ENCODE measurements at regions not wholly inside any gene's neighbourhood (a gene's known extent, or its start where the extent isn't known, plus 50 kb on each side); places are given as distances from the start of the nearest gene placed in this dataset.

DNA sequence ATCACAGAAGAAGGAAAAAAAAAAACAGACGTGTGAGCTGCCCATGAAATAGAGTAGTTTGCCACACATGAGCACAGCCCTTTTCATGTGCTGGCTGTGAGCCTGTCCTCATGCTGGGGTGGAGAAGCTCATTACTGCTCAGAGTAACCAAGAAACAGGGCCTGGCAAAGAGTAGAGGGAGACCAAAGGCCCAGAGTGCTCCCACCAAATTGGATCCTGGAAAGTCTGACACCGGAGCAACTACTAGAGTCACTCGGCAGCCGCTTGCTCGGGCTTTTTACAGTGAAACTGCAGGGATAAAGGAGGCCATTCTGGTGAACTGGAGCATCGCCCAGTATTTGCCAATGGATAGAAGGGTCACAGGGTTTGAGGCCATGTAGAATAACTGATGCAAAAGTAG is 64.4 kb upstream of the BARHL2 start:
- TF ChIP-seq CTCF (IDR thresholded peaks at IDR 0.05; ENCODE audit: extremely low read depth, missing control alignments): no peak
- DNase-seq (ENCODE audit: low spot score): no peak

DNA sequence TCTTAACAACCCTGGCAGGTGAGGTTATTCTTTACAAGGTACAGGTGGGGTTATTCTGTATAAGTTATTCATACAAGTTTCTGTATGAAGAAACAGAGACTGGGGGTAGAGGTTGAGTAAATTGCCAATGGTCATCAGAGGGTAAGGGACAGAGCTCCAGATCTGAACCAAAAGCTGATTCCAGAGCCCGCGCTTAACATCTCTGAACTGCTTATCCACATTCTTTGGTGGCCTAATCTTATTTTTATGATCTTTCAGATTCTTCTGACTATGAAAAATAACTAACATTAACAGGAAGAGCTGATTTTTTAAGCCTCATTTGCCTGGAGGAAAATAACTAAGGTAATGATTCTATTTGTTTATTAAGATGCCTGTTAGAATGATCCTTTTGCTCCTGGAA is 63.9 kb upstream of the BARHL2 start:
- TF ChIP-seq CTCF (IDR thresholded peaks at IDR 0.05; ENCODE audit: extremely low read depth, missing control alignments): no peak
- DNase-seq (ENCODE audit: low spot score): no peak

- no peak for TF ChIP-seq CTCF (IDR thresholded peaks at IDR 0.05; ENCODE audit: extremely low read depth, missing control alignments)
- DNase-seq (ENCODE audit: low spot score): no peak
Observed at GRCh38 chr1:90779573-90779972, 62.5 kb upstream of the BARHL2 start.

GRCh38 chr1:90778486-90778885 is 61.4 kb upstream of the BARHL2 start:
- no peak for DNase-seq (ENCODE audit: low spot score)
- no peak for TF ChIP-seq CTCF (IDR thresholded peaks at IDR 0.05; ENCODE audit: extremely low read depth, missing control alignments)

GRCh38 chr1:90773812-90774211 is 56.7 kb upstream of the BARHL2 start:
- no peak for TF ChIP-seq CTCF (IDR thresholded peaks at IDR 0.05; ENCODE audit: extremely low read depth, missing control alignments)
- no peak for DNase-seq (ENCODE audit: low spot score)

DNA sequence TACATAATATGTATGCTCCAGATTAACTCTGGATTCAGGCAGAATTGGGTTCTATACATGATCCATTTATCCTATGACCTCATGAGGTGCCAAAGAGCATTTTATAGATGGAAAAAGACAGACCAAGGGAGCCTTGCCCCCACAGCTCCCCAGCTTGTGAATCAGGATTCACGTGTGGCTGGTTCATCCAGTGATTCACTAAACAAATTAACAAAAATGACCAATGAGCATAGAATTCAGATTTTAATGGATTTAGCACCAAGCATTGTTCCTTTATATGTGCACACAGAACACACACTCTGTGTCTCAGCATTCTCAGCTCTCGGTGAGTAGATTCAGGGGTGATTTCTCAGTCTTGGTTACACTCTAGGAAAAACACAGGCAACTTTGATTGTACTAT is 51.7 kb upstream of the BARHL2 start:
- TF ChIP-seq CTCF (IDR thresholded peaks at IDR 0.05; ENCODE audit: extremely low read depth, missing control alignments): no peak
- no peak for DNase-seq (ENCODE audit: low spot score)

- TF ChIP-seq CTCF (IDR thresholded peaks at IDR 0.05; ENCODE audit: extremely low read depth, missing control alignments): no peak
- no peak for DNase-seq (ENCODE audit: low spot score)
Observed at GRCh38 chr1:90768098-90768497, 51.0 kb upstream of the BARHL2 start.

Data from GM20000 (cell line).